Stimulated activated CD8-positive, alpha-beta memory T cell treated with anti-CD3 and anti-CD28 coated beads, Interleukin-12 subunit alpha, Interleukin-12 subunit beta, amount 100 ng/mL, for 24 hours (primary cell): ENCODE measurements at regions not wholly inside any gene's neighbourhood (a gene's known extent, or its start where the extent isn't known, plus 50 kb on each side); places are given as distances from the start of the nearest gene placed in this dataset.

Experiments
- DNase-seq: peaks from one replicate; pipeline ENCODE4 v3.0.0-alpha.2; 2020; ENCODE audit errors: extremely low read depth

DNA sequence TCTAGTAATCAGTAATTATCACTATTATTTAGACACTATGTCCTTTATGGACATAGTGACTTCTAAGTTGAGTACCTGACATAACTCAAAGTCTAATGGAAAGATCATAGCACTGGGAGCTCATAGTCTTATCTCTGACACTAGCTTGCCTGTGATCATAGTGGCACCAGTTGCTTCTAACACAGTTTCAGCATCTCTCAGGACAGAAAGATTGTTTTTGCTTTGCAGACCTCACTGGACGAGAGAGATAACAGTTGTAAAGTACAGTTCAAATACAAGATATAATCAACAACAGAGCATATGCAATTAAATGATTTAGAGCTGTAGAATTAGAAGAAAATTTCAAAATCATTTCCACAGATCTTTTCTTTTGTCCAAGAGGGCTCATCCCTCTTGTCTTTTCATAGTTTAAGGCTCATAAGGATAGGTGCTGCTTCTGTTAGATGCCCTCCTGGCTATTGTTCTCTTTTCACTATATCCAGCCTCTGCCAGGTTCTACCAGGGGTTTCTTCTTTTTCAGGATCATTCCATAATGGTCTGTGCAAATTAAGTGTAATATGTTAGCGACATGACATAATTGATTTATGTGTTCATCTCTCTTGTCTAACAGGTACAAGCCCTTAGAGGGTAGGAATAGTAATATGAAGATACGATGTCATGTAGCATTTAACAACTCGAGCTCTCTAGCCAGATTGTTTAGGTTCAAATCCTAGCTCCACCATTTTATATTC lies 1175.4 kb upstream of the TENM4 start:
- no peak for DNase-seq

DNA sequence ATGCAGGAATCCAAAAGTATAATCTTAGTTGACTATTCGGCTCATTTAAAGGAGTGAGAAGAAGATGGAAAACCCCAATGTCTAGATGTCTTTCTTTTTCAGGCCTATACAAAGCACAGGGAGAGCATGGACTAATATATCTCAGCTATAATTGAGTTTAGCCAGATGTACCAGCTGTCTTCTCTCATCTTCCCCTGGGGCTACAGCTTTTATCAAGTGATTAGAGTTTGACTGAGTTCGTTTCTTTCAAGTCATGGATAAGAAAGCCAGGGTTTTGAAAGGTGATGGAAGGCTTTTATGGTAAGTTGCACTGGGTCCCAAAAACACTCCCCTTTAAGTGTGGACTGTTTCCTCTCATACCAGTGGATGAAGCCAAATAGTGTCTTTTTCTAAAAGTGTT lies 1172.8 kb upstream of the TENM4 start:
- DNase-seq, result no peak

DNA sequence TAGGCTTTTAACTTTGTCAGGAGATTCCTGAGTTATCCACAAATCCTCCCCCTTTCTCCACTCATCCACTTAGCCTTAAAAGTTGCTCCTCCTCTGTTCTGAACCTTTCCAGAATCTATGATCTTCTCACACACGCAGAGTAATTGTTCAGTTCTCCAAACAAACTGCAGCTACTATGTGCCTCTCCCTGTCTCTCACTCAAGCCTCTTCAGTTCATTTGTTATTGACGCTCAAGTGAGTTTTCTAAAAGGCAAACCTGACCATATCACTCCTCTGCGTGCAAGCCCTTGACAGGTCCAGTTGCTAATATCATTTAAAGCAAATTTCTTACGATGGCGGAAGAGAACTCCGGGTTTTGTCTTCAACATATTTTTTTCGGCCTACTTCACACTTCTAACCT lies 1169.7 kb upstream of the TENM4 start:
- no peak for DNase-seq

DNA sequence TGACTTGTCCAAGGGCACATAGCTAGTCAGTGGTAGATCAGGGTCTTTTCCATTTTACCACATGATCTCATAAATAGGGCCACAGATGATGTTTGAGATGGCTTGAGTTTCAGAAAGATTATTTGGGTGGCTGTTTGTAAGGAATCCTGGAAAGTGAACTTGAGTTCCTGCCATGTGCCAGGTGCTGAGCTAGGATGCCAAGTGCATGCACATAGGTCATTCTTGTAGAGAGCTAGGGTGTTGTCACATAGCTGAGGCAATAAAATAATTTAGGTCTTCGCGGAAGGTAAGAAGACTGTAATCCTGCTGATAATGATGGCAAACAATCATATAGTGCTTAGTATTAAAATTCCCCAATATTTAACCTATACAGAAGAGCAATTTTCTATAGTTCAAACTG lies 1162.6 kb upstream of the TENM4 start:
- DNase-seq, result no peak

DNA sequence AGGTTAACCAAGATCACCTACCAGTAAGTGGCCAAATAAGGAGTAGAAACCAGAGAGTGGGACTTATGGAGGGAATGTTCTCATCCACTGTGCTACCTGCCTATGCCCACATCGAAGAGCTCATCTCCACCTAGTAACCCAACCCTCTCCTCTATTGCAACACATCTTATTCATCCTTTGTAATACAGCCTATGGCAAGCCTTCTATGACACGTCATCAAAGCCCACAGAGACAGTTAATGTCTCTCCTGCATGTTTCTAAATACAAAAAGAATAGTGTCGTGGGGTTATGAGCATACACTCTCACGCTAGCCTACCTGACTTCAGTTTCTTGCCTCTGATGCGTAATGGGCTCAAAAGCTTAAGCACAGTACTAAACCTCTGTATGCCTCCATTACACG lies 1158.1 kb upstream of the TENM4 start:
- DNase-seq, result no peak

DNA sequence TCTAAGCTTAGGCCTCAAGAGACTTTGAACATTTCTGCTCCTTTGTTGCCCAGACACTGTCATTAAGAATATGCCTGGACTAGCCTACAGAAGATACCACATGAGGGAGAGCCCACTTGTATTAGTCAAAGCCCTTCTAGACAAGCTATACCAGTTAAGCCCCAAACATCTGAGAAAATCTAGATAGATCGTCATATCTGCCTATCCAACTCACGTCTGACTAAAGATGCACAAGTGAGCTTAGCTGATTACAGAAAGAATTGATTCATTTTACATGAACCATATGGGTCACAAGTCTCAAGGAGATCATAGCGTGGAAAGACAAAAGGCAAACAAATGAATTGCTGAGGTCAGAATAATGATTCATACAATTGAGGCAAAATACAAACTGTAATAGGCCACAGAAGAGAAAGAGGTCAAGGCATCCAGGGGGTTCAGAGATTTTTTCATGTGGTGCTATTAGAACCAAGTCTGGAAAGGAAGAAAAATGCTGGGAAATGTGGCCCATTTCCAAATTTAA lies 1155.5 kb upstream of the TENM4 start:
- DNase-seq, result no peak

DNA sequence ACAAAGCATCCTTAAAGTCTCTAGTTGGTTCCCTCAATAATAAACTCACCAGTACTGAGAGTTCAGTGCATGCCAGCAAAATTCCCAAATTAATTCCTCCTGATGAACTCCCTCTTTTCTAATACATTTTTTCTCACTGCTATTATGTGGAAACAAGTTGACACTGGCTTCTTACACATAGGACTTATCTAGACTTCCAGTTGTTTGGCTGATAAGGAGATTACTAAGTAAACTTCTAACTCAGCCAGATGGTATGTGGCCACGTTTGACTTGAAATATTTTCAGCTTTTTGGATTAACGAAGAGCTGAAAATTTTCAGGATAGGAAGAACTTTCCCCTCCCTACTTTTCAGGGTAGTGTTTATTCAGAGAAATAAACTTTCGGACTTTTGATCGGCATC lies 1154.2 kb upstream of the TENM4 start:
- DNase-seq, result no peak

DNA sequence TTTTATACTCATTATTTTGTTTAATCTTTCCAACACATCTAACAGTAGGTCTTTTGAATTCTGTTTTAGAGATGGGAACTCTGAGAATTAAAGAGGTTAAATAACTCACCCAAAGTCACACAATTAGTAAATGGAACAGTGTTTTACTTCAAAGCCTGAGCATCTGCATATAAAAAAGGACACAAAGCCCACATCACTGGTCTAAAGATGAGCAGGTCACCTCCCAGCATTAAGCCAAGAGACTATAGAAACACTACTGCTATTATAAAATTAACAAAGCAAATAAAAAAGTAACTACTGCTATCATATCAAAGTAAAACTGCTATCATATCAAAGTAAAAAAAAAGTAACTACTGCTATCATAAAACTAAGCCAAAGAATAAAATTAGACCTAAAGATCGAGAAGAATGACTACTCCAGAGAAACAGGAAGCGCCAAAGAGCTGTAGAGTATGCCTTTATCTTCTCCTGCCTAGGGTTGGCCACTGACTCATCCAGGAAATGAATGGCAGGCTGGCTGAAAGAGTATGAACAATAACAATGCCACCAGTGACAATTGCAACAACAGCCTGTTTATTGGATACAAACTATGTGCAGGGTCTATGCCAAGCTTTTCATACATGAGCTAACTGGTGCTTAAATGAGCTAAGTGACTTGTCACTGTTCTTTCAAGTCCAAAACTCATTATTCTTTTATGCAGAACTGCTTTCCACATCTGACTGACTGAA lies 1153.0 kb upstream of the TENM4 start:
- DNase-seq, result no peak

DNA sequence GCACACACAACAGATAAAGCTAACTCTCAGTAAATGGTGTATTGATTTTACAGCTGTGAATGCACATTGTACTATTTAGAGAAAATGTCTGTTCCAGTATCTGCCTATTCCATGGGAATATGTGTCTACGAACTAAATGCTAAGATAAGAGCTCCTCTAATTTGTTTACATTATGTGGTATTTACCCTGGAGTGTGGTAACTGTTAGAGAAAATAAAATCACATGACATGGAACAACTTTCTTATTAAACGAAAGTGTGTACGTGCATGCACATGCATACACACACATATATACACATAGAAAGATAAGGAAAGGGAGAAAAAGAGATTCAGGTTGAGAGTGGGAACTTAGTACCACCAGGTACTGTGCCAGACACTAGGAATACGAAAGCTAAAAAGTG lies 1151.7 kb upstream of the TENM4 start:
- no peak for DNase-seq

DNA sequence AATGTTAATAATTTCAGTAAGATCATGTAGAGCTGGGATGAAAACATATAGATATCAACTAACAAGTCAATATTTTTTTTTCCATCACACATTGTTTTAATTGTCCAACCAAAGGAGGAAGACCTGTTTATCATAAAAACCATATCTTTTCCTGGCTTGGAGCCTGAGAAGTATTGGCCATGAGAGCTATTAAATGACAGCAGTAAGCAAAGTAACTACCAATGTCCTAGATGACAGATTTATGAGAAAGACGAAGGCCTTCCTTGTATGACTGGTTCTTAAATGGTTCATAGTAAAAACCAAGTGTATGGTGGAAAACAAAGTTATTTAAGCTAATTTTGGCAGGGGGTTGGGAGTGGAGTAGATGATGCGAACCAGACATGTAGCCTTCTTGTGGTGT lies 1147.1 kb upstream of the TENM4 start:
- DNase-seq, result no peak

DNA sequence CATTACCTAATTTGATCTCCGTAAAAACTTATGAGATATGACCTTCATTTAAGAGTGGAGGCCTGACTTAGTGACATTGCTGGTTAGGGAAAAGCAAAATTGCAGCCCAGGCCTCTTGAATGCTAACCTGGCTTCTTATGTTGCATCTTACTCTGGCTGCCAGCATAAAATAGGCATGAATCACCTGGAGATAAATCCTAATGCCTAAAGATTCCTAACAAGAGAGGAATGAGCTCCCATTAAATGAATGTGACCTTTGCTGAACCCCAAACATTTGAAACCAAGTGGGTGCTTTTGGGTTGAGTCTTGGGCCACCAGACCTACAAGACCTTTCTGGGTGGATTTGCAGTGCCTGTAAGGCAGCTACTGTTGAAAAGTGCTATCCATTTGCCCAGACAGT lies 1145.6 kb upstream of the TENM4 start:
- no peak for DNase-seq

DNA sequence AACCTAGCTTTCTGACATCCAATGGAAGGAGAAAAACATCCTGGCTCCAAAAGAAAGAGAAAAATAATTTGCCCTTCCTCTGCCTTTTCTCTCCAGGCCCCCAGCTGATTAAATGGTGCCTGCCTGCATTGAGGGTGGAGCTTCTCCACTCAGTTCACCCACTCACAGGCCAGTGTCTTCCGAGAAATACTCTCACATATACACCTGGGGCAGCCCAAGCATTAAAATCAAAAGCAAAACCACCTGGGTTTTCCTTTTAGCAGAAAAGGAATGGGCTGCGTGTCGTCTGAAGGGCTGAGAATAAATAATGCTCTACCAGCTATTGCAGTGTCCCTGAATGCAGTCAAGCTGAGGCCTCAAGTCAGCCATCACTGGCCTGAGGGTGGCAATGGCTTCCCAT lies 1143.8 kb upstream of the TENM4 start:
- no peak for DNase-seq

DNA sequence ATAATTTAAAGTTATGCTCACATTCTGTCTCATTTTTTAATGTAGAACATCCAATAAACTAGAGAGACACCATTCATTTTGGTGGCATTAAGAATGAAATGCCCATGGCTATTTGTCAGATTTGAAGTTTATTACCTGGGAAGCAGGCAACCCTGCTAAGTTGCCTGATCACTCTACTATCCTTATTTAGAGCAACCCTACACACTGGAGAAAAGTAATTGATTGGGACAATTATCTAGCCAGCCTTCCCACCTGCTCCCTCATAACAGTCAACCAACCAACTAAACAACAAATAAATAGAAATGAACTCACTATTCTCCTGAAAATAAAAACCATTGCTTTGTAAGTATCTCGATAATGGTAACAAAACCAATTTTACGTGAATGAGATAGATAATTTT lies 1129.0 kb upstream of the TENM4 start:
- DNase-seq, result no peak

DNA sequence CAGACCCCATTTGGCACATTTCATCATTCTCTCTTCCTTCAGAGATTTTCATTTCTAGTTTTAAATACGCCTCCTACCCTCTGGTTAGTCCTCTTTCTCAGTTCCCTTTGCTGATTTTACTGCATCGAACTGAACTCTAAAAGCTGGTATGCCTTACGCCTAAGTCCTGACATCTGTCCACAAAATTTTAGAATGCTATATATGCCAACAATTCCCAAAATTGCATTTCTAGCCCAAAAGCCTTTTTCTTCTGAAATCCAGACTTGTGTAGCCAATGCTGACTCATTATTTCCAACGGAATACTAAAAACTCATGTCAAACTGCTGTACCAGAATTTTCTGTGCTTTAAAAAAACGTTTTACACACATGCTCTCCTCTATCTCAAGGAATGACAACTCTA lies 1124.4 kb upstream of the TENM4 start:
- no peak for DNase-seq

DNA sequence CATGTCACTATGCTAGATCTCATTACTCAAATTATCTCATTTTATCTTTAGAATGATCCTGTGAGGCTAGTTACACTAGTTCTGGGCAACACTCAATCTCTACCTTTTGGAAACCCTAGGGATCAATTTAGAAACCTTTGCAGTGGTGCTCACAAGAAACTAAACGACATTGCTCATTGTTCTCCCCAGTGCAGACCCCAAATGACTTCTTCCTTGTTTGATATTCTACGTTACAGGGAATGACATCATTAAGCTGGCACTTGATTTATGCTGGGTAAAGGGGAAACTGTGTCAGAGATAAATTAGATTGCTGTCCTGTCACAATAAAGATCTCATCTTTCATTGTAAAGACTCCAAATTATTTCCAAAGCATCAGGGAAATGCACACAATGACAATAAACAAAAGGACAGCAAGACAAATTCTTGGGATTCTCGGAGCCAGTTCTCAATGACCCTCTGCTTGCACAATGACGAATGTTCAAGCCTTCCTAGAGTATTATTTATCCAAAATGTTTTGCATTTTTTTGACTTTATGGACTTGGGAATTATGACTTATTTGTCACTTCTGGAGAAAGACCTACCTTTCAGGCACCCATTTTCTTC lies 1121.8 kb upstream of the TENM4 start:
- no peak for DNase-seq

DNA sequence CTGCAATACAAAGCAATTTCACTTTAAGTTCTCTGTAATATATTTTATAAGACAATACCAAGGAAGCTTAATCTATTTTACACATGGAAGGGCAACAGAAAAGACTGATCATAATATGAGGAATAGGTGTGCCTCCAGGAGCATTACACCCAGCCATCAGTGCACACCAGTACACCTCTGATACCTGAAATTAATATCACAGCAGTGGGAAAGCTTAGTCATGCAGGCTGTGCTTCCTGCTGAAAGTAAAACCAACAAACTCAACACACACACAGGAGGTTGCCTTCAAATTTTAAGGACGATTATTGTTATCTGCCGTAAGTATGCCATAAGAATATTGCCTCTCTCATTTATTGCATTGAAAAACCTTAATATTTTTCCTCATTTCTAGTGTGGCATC lies 1119.1 kb upstream of the TENM4 start:
- DNase-seq, result no peak

DNA sequence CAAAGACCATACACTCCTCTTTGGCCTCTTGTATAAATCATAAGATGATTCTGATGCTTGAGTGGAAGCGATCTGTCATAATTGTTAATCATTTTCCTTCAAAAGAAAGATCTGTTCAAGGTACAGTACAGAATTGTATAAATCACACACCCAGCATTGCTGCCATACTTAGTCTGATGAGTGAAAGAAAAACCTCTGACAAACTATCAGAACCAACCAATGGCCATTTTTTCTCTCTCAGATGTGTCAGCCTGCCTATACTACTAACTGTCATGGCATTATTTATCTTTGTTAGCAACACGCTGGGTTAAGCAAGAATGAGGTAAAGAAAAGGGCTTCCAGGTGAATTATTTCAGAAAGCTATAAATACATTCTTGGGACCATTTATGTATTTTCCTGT lies 1112.7 kb upstream of the TENM4 start:
- DNase-seq, result no peak

DNA sequence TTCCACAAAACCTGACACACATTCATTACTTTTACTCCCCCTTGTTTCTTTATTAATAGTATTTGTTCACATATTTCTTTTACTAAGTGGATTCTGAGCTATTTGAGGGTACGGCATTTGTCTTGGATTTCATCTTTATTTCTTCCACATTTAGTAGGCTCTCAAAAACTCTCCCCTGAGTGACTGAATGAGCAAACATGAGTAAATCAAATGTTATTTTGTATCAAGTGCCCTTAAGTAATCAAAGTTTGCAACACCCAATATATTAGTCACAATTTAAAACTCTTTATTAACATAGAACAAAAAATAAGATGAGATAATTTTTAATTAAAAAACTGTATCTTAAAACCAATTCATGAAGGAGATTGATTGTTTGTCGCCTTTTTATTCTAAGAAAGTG lies 1101.9 kb upstream of the TENM4 start:
- no peak for DNase-seq

DNA sequence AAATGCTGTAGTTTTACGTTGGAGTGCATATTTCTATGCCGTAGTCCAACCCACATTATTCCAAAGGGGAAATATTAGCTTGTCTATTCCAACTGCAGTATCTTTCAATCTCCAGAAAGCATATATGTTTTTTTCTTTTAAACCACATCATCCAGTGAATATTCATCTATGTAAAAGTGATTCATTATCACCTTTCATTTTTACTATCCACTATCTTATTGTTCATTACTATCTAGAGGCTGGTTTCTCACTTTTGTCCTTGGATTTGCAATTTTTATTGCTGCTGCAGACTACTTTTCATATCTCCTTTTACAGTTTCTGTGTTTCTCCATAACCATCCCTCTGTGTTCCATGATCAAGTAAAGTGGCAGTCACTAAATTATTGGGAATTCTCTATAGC lies 1097.2 kb upstream of the TENM4 start:
- DNase-seq, result no peak

DNA sequence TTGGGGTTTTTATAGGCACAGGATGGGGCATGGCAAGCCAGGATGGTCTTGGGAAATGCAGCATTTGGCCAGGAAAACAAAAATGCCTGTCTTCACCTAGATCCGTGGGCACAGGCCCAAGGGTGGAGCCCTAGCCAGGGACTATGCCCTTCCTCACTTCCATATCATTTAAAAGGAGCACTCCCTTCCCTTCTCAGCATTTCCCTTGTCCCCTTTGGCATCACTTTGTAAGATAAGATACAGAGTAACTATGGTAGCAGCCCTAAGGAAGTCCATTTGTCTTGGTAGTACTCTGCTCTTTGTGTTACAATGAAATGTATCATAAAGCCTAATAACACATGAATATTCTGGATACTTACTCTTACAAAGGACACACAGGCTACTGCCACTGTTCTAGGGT lies 1092.6 kb upstream of the TENM4 start:
- DNase-seq, result no peak

DNA sequence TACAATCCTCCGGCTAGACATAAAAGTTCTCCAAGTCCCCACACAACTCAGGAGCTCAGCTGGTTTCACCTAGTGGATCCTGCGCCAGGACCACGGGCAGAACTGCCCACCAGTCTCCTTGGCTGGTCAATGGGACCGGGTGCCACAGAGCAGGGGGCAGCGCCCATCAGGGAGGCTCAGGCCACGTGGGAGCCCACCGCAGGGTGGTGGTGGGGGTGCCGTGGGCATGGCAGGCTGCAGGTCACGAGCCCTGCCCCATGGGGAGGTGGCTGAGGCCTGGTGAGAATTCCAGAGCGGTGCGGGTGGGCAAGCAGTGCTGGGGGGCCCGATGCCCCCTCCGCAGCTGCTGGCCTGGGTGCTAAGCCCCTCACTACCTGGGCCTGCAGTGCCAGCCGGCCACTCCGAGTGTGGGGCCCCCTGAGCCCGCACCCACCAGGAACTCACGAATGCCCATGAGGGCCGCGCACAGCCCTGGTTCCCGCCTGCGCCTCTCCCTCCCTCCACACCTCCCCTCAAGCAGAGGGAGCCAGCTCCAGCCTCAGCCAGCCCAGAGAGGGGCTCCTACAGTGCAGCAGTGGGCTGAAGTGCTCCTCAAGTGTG lies 1091.9 kb upstream of the TENM4 start:
- no peak for DNase-seq

DNA sequence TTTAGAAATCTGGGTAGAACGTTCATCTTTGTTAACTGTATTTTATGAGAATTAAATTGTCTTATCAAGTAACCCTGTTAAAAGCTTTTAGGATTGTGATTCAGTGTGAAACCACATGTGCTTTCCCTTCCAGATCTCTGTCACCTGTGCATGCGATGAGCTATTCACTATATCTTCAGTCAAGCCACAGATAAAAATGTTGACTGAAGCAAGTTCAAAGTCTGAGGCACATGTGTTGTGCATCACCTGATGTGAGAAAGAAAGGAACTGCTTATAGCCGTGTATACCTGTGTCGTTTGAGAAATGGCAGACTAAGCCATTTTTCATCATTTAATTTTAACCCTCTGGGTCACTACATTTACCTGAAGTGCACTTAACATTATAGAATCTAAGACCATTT lies 1088.9 kb upstream of the TENM4 start:
- DNase-seq, result no peak
